GM08714 (cell line): ENCODE measurements at regions not wholly inside any gene's neighbourhood (a gene's known extent, or its start where the extent isn't known, plus 50 kb on each side); places are given as distances from the start of the nearest gene placed in this dataset.

Source experiments
- H3K4me3 ChIP-seq: fragments of 200-500 bp; sonication (Bioruptor generic); 2 replicates; pipeline ENCODE4 v1.5.1; 2014; ENCODE audit warnings: mild to moderate bottlenecking, low read length, inconsistent platforms
- ZNF274 ChIP-seq: IDR thresholded peaks from 2 replicates; pipeline ENCODE4 v1.6.1; 2012; ENCODE audit warnings: mild to moderate bottlenecking, low read depth, low read length

DNA sequence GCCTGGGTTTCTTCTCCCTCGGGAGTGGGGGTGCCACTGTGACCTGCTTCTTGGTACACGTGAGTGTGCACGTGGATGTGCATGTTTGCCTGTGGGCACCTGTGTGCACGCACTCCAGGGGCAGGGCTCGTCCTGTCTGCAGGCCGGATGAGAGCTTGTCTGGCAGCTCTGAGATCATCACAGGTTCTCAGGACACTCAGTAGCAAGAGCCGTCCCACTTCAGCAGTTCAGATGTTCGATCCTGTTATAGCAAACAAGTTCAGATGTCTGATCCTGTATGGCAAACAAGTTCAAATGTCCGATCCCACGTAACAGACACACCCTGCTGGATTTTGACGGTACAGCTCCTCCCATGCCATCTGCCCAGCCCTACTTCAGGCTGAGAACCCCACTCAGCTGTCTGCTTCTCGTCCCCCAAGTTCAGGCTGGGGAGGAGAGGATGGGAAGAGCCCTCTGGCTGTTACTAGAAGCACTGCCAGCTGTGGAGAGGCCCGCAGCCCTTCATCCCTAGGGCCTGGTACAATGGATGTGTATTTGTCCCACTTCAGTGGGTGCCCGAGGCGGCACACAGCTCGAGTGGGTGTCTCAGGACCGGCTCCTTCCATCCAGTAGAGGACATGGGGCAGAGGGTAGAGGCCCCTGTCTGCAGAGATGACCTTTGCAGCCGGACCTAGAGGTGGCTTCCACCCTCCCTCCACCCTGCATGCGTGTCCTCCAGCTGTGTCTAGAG, 1126.9 kb downstream of the BRD1 start:
- no peak overlapping the region for H3K4me3 ChIP-seq
- no peak for TF ChIP-seq ZNF274

DNA sequence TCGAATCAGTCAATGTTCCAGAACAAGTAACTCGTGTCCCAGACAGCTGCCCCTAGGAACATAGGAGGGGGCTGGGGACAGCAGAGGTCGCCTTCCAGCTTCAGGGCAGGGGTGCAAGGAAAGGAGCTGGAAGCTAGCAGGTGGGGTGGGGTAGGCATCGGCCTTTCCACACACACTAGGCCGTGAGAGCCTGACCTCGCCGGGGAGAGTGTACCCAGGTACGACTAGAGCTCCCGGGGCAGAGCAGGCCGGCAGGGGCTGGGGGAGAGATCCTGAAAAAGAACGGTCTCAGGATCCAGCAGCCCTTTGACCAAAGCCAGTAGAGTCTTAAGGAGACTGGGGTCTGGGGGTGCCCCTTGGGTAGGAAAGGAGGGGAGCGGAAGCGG, 1127.5 kb downstream of the BRD1 start:
- TF ChIP-seq ZNF274 = no peak
- H3K4me3 ChIP-seq = no peak overlapping the region

DNA sequence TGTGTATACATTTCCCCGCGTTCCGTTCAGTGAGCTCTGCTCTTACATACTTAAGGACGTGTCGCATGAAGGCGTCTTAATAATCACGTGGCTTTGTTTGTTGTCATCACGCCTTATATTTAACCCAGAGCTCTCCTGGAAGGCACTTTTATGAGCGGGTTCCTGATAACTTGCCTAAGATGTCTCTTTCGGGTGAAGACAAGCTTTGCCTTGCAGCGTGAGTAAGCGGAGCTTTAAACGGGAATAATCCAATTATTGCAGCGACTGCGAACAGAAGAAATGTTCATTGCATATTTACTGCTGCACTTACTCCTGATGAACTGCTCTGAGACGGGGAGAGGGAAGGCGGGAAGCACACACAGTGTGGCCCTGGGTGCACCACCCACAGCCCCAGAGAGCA, 1128.2 kb downstream of the BRD1 start:
- H3K4me3 ChIP-seq = no peak overlapping the region
- no peak for TF ChIP-seq ZNF274

DNA sequence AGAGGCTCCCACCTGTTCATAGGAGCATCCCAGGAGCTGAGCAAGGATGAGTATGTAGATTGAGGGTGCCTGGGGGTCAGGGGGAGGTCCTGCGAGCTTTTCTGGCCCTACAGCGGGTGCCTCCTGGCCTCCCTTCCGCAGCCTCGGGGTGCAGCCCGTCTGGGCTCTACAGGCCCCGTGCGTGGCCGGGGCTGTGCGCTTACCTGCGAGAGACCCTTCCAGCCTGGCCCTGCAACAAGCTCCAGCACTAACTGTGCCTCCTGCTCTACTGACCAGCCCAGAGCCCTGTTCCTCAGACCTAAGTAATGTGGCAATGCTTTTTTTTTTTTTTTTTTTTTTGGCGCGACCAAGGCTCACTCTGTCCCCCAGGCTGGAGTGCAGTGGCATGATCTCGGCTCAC, 1129.1 kb downstream of the BRD1 start:
- TF ChIP-seq ZNF274 = no peak
- H3K4me3 ChIP-seq = no peak overlapping the region

DNA sequence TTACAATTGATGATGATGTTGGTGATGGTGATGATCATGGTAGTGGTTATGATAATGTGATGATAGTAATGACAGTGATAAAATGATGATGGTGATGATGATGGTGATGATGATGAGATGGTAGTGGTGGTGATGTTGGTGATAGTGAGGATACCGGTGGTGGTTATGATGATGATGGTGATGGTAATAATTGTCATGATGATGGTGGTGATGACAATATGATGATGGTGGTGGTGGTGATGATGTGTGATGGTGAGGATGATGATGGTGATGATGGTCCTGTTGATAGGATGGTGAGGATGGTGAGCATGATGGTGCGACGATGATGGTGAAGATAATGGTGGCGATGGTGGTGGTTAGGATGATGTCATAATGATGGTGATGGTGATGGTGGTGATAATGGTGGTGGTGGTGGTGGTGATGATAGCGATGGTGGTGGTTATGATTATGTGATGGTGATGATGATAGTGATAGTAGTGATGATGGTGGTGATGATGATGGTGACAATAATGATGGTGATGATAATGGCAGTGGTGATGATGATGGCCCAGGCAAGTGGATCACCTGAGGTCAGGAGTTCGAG, 1129.9 kb downstream of the BRD1 start:
- TF ChIP-seq ZNF274 = no peak
- H3K4me3 ChIP-seq = no peak overlapping the region

DNA sequence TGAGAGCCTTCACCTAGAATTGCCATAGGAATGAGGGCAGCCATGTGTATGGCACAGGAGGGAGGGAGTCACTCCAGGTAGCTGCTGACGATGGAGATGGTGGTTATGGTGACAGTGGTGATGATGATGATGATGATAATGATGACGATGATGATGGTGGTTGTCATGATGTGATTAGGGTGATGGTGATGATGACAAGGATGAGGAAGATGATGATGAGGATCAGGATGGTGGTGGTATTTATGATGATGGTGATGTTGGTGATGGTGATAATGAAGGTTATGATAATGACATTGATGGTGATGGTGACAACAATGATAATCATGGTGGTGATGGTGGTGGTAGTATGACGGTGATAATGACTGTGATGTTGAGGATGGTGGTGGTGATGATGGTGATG, 1130.5 kb downstream of the BRD1 start:
- no peak overlapping the region for H3K4me3 ChIP-seq
- no peak for TF ChIP-seq ZNF274

DNA sequence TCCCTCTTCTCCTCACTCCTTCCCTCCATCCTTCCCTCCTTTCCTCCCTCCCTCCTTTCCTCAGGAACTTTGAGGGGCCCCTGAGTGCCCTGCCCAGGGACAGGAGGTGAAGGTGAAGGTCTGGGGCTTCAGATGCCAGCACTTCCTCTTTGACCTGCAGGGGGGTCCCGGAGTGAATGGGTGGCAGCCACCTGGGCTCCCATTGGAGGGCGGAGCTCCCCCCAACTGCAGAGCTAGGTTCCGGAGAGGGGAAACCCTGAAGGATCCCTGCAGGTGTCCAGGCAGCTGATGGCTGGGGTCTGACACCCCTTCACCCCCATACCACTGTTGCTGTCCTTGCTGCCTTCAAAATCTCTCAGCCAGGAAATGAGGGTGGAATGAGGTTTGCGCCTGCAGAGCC, 1131.3 kb downstream of the BRD1 start:
- no peak for TF ChIP-seq ZNF274
- H3K4me3 ChIP-seq = no peak overlapping the region

DNA sequence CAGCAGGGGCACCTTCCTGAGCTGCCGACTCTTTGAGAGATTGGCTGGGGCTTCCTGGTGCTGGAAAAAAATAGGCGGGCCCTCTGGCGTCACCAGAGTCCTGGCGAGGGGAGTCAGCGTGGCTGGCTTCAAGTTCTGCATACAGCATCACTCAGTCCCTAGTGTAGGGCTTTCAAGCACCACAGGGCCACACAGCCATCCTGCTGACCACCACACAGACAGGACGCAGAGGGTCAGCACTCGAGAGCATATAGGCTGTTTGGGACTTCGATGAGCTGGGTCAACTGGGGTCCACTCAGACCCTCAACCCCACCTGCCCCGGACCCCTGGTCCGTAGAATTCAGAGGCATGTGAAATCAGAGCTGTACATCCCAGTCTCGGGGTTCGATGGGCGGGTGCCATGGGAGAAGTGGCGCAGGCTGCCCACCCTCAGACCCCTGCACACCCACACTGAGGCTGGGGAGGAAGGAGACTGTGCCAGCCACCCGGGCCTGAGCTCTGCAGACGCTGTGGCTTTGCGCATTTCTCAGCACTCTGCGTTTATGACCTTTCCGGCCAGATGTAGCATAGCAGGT, 1131.9 kb downstream of the BRD1 start:
- H3K4me3 ChIP-seq = no peak overlapping the region
- TF ChIP-seq ZNF274 = no peak

DNA sequence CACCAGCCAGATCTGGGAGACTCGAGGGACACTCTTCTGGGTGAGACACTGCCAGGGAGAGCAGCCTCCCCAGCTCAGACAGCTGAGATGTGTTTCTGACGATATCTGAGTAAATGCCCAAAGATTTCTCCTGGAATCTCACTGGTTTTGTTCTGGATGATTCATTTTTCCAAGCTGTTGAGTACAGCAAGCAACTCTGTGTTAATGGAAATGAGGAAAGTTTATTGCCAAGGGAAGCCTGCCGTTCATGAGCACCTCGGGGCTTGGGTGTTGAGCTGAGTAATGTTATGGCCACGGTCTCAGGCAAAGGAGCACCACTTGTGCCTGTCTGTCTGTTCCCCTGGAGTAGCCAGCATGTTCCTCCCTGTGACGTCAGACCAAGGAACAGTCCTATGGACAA, 1132.4 kb downstream of the BRD1 start:
- no peak overlapping the region for H3K4me3 ChIP-seq
- no peak for TF ChIP-seq ZNF274

DNA sequence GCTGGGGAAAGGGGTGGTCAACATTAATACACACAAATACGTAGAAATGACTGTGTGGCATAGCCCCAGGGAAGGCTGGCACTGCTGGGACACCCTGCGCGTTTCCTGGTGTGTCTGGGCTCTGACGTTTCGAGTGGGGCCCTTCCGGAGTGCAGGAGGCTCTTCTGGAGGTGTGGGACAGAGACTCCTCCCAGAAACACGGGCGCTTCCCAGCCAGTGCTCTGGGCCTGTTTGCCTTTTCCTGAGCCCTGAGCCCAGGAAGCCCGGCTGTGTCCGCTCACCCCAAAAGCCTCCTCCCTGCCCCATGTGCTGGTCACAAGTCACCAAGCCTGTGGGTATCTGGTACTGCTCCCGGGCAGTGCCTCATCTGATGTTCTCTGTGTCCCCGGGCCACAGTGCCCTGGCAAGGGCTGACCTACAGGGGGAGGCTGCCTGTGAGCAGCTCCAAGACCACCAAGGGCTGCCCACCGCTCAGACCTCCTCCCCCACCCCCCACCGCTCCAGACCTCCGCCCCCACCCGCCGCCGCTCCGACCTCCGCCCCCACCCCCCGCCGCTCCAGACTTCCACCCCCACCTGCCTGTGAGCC, 1133.3 kb downstream of the BRD1 start:
- TF ChIP-seq ZNF274 = no peak
- H3K4me3 ChIP-seq = no peak overlapping the region

DNA sequence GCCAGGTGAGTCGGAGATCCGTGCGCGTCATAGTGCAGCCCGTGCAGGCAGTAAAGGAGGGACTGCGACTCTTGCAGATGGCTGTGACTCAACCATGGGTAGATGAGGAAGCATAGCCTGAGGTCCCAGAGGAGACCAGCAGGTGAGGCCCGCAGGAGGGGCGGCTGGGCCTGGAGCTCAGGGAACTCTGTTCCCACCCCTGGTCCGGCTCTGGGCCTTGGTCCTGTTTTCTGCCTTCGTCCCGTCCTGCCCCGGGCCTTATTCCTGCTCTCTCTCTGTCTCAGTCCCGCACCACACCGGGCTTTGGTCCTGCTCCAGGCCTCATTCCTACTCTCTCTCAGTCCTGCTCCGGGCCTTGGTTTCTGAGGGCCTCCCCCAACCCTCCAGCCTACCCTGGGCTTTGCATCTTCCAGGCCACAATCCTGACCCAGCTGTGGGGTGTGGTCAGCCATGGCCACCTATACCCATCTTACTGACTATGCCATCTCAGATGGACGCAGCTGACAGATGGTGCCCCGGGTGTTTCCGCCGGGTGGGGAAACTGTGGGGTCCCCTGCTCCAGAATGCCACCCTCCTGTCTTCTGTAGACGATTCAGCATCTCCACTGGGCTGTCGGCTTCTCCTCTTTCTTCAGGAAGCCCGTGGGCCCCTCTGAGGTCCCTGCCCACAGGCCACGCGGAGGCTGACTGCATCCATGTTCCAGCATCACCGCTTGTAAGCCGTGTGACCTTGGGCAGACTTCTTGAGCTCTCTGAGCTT, 1134.1 kb downstream of the BRD1 start:
- no peak overlapping the region for H3K4me3 ChIP-seq
- TF ChIP-seq ZNF274 = no peak

DNA sequence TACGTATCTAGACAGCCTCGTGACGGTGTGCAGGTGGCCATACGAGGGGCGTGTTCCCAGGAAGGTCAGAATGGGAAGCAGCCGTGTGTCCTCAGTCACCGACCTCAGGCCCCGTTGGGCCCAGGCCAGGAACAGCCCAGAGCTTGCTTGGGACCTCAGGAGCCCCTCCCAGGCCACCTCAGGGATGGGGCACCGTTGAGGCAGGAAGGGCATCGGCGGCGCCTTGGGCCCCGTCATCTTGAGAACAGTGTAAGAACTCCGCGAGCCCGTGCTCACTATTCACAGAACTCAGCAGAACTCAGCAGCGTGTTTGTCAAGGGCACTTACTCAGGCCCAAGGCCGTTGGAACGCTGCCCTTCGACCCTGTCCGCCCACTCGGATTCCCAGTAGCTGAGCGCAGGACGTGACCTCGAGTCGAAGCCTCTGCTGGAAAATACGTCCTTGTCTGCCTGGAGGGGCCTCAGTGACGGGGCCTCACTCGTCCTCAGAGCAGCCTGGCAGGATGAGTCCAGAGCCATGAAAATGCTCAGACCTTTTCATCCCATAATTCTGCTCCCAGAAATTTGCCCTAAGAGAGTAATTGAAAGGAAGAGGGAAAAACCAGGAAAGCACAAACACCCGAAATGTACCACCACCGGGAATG, 1134.8 kb downstream of the BRD1 start:
- TF ChIP-seq ZNF274 = no peak
- no peak overlapping the region for H3K4me3 ChIP-seq

DNA sequence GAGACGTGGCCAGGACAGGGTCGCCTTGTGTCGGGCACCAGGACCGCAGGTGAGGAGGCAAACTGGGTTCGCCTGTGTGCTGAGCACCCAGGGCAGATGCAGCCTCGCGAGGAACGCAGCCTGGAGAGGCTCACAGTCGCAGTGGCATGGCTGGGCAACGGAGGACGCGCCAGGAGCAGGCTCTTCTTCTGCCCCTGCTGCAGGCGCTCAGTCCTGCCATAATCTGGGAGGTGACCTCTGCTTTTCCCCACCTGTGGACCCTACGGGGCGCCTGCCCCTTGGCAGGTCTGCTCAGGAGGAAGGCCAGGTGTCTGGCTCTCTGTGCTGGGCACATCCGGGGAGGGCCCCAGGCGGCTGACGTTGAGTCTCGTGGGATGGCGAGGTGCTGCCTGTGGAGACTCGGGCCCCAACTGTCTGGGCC, 1136.2 kb downstream of the BRD1 start:
- TF ChIP-seq ZNF274 = no peak

More for the DNA sequence above, 1136.2 kb downstream of the BRD1 start:
- no peak overlapping the region for H3K4me3 ChIP-seq
